Bronchial epithelial cell (primary cell): ENCODE measurements at regions not wholly inside any gene's neighbourhood (a gene's known extent, or its start where the extent isn't known, plus 50 kb on each side); places are given as distances from the start of the nearest gene placed in this dataset.
A peak's percentile ranks its signal among the peaks of the same experiment; 100 is the strongest.

ENCODE experiments used
- DNase-seq: peaks from one replicate; pipeline ENCODE4 v3.0.0-alpha.2; 2010; ENCODE audit warnings: low read depth
- FAIRE-seq: peaks from 2 replicates; lab custom pipeline; 2011; peaks lifted over from hg19 to GRCh38; lab: Jason Lieb, UNC
- H3K27me3 ChIP-seq: 2 replicates; pipeline ENCODE4 v1.5.1; 2011; ENCODE audit warnings: low read length; ENCODE audit not compliant: control insufficient read depth, insufficient read depth
- H3K36me3 ChIP-seq: 2 replicates; pipeline ENCODE4 v1.5.1; 2011; ENCODE audit warnings: low read length; ENCODE audit not compliant: control insufficient read depth, insufficient read depth
- H3K4me3 ChIP-seq: 2 replicates; pipeline ENCODE4 v1.5.1; 2011; ENCODE audit warnings: mild to moderate bottlenecking, low read depth, low read length, control low read depth
- TF ChIP-seq, protein P1 (sequence below): IDR thresholded peaks from 2 replicates; pipeline ENCODE4 v1.5.1; 2011; ENCODE audit warnings: mild to moderate bottlenecking, moderate library complexity, low read length, control low read depth, inconsistent platforms; ENCODE audit not compliant: insufficient read depth, severe bottlenecking

DNA sequence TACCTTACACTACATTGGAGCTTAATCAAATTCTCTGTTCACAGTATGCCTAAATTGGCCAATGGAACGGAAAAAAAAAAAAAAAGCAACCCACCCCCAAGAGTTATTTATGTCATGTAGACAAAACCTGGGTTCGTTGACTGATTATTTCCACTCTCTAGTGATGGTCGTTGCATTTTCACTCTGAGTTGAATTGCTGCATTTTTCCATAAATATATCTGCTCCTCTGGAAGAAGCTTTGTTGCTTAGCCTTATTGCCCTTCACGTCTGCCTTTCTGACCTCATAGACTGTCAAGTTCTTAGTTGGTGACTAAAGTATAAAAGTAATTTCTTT, 90.2 kb upstream of the RUNX1 start:
- TF ChIP-seq, protein P1, sequence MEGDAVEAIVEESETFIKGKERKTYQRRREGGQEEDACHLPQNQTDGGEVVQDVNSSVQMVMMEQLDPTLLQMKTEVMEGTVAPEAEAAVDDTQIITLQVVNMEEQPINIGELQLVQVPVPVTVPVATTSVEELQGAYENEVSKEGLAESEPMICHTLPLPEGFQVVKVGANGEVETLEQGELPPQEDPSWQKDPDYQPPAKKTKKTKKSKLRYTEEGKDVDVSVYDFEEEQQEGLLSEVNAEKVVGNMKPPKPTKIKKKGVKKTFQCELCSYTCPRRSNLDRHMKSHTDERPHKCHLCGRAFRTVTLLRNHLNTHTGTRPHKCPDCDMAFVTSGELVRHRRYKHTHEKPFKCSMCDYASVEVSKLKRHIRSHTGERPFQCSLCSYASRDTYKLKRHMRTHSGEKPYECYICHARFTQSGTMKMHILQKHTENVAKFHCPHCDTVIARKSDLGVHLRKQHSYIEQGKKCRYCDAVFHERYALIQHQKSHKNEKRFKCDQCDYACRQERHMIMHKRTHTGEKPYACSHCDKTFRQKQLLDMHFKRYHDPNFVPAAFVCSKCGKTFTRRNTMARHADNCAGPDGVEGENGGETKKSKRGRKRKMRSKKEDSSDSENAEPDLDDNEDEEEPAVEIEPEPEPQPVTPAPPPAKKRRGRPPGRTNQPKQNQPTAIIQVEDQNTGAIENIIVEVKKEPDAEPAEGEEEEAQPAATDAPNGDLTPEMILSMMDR, result no peak
- DNase-seq (no peak), FAIRE-seq (no peak)
- no peaks in the 10 kb centered on the region for H3K27me3 ChIP-seq
- no peak overlapping the region for H3K4me3 ChIP-seq
- no peaks in the 10 kb centered on the region for H3K36me3 ChIP-seq

DNA sequence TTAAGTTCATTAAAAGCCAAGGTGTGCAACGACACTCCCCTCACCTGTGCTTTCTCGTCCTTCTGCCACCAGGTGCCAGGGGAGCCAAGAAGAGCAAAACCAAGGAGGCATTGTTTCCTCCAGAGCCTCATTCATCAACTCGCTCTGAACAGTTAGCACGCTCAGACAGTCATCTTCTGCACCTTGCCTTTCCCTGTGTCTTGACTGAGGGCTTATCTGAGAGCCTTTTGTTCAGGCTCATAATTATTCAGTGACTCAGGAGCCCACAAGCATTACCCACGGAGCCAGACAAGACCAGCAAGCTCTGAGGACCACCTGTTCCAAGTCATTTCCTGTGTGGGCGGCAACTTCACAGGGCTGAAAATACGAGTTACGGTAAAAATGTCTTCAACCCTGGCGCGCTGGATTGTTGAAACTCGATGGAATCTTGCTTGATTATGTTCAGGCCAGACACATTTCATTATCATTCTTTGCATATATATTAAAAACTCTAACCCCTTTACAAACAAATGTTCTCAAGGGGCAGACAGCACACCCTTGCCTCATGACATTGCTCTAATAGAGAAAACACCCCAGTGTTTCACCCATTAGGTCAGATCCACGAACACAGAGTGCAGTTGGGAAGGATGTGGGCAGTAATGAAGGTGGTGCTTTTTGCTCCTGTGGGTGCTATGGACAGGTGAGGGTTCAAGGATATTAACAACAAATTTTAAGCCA, 89.7 kb upstream of the RUNX1 start:
- no peak overlapping the region for H3K4me3 ChIP-seq
- no peak for FAIRE-seq

DNA sequence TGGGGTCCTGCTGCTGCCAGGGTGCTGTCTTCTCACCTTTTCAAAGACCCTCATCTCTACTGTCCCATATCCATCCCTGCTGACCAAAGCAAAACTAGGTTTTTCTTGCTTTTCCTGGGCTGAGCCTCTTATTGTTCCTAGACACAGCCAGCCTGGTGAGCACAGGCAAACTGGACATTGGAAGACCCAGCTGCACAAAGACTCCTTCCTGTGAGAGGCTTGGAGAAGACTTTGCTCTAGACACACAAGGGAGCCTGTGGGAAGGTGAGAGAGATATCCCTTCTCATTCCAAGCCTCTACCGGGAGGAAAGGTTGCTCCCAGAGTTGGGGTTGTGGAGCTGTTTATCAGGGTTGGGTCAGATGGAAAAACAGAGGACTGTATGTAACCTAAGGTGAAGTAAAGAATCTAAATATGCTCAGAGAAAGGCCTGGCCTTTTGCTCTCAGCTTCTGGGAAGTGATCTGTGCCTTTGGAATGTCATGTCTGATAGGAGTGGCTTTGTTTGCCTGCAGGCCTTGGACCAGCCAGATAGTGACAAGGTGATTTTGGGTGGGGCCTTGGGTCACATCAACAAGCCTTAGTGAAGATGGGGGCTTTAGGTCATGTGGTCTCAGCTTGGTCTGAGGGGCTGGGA, 87.6 kb upstream of the RUNX1 start:
- DNase-seq (peak; percentile 80), FAIRE-seq (no peak)
- TF ChIP-seq, protein P1, result no peak
- Histone ChIP-seq H3K36me3 (no peaks in the 10 kb centered on the region), H3K4me3 (no peak overlapping the region), H3K27me3 (no peaks in the 10 kb centered on the region)

More for the DNA sequence above, 89.7 kb upstream of the RUNX1 start:
- TF ChIP-seq, protein P1, result no peak
- no peaks in the 10 kb centered on the region for H3K36me3 ChIP-seq
- peak; percentile 98 for DNase-seq
- no peaks in the 10 kb centered on the region for H3K27me3 ChIP-seq

DNA sequence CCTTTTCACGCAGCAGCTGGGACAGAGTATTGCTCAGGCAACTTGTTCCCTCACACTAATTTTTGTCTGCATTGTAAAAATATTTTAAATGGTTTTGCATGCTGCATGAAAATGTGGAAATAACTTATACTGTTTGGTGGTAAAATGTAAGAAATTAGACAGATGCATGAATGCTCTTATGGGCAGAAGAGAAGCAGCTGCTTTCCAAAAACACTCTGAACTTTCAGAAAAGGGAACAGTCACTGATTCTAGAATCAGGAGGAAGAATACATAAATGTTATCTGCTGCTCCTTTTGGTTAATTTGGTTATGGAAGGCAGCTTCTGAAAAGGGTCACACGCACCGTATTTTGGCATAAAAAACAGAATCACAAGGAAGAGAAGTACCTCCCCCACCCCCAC, 87.0 kb upstream of the RUNX1 start:
- no peak for FAIRE-seq
- TF ChIP-seq, protein P1, result no peak

DNA sequence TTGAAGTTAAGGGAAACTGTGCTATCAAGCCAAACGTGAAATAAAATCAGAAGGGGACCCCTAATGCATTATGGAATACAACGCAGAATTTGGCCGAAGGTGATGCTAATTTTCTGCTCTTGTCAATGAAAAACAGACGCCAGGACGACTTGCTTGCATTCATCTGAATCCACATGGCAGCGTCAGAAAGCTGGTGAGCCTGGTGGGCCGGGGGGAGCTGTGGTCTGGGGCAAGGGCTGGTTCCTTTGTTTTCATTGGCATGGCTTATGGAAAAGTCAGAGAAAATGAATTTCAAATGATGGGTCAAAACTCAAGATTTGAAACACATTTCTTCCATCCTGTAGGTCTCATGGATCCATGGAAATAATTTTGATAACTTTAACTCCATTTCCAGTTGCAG, 86.4 kb upstream of the RUNX1 start:
- H3K36me3 ChIP-seq, result no peaks in the 10 kb centered on the region
- DNase-seq, result no peak
- no peak for FAIRE-seq

More for the DNA sequence above, 87.0 kb upstream of the RUNX1 start:
- no peak for DNase-seq
- Histone ChIP-seq H3K27me3 (no peaks in the 10 kb centered on the region), H3K4me3 (no peak overlapping the region), H3K36me3 (no peaks in the 10 kb centered on the region)

More for the DNA sequence above, 86.4 kb upstream of the RUNX1 start:
- no peaks in the 10 kb centered on the region for H3K27me3 ChIP-seq
- TF ChIP-seq, protein P1, result no peak
- no peak overlapping the region for H3K4me3 ChIP-seq
